T-cell (primary cell): ENCODE measurements at regions not wholly inside any gene's neighbourhood (a gene's known extent, or its start where the extent isn't known, plus 50 kb on each side); places are given as distances from the start of the nearest gene placed in this dataset.

ENCODE experiments used
- ATAC-seq, 4 experiments: fragments of 200-7000 bp in 3 of 4; fragments of 150-1000 bp in 1 of 4; cut with Tn5 transposase; replicated peaks in 1 of 4; 1 replicate in 3 of 4; 2 replicates in 1 of 4; pipeline ENCODE4 v1.10.0; 2021; ENCODE audit warnings: moderate library complexity in 3 of 4, mild to moderate bottlenecking in 2 of 4, moderate number of reproducible peaks in 1 of 4
- CTCF ChIA-PET, 2 donors: fragments of 300-600 bp; sonication (Branson Sonifier 250); formaldehyde crosslinking; loops; one replicate each; lab custom pipeline; 2022; ENCODE audit warnings: antibody characterized with exemption in 2 of 2; lab: Charles Lee
- POLR2A ChIA-PET, 2 donors: fragments of 300-600 bp; sonication (Branson Sonifier 250); formaldehyde crosslinking; loops; one replicate each; lab custom pipeline; 2022; ENCODE audit warnings: antibody characterized with exemption in 2 of 2; lab: Charles Lee
- DNase-seq, 35 experiments: peaks; one replicate each; pipeline versions ENCODE4 v3.0.0 to v3.0.0-alpha.2; 2013 to 2023
- H3K27ac ChIP-seq: one replicate; pipeline ENCODE4 v1.5.1; 2013; ENCODE audit warnings: low read length
- H3K27me3 ChIP-seq, 2 experiments: replicated peaks in 1 of 2; 1 replicate in 1 of 2; 2 replicates in 1 of 2; pipeline versions ENCODE4 v1.6.1 to v1.7.0; 2013; ENCODE audit warnings: low read length in 1 of 2, mixed read lengths in 1 of 2; ENCODE audit not compliant: control insufficient read depth in 2 of 2, insufficient read depth in 2 of 2; ENCODE audit errors: extremely low read depth in 1 of 2
- H3K36me3 ChIP-seq, 2 donors: 1 replicate in 1 of 2; 2 replicates in 1 of 2; pipeline versions ENCODE4 v1.6.1 to v1.7.0; 2013; ENCODE audit warnings: low read length in 1 of 2; ENCODE audit not compliant: control insufficient read depth in 2 of 2, insufficient read depth in 1 of 2; ENCODE audit errors: extremely low read depth in 1 of 2
- H3K4me1 ChIP-seq, 2 experiments: 1 replicate in 1 of 2; 2 replicates in 1 of 2; pipeline versions ENCODE4 v1.6.1 to v1.7.0; 2013; ENCODE audit warnings: low read length in 2 of 2, mixed read lengths in 1 of 2; ENCODE audit not compliant: insufficient read depth in 2 of 2, control insufficient read depth in 1 of 2; ENCODE audit errors: extremely low read depth in 1 of 2
- H3K4me3 ChIP-seq, 2 donors: 1 replicate in 1 of 2; 2 replicates in 1 of 2; pipeline versions ENCODE4 v1.5.1 to v1.7.0; 2013; ENCODE audit warnings: mild to moderate bottlenecking in 2 of 2, low read length in 1 of 2, moderate library complexity in 1 of 2; ENCODE audit not compliant: control insufficient read depth in 1 of 2; ENCODE audit errors: extremely low read depth in 1 of 2
- H3K9me3 ChIP-seq: 2 replicates; pipeline ENCODE4 v1.7.0; 2013
- H3K27ac Mint-ChIP-seq, 2 donors: one replicate each; pipeline ENCODE4 v1.8.0; 2020 to 2021; ENCODE audit warnings: mild to moderate bottlenecking in 2 of 2, mixed read lengths in 2 of 2
- H3K27me3 Mint-ChIP-seq, 2 donors: one replicate each; pipeline ENCODE4 v1.8.0; 2021 to 2022; ENCODE audit warnings: mixed read lengths in 2 of 2
- H3K36me3 Mint-ChIP-seq: one replicate; pipeline ENCODE4 v1.8.0; 2021; ENCODE audit warnings: mixed read lengths
- H3K4me1 Mint-ChIP-seq, 3 donors: one replicate each; pipeline ENCODE4 v1.8.0; 2020 to 2022; ENCODE audit warnings: mixed read lengths in 3 of 3, mild to moderate bottlenecking in 1 of 3
- H3K4me3 Mint-ChIP-seq, 3 donors: one replicate each; pipeline ENCODE4 v1.8.0; 2020 to 2022; ENCODE audit warnings: mild to moderate bottlenecking in 3 of 3, mixed read lengths in 3 of 3, moderate library complexity in 3 of 3
- H3K9me3 Mint-ChIP-seq, 3 donors: one replicate each; pipeline ENCODE4 v1.8.0; 2020 to 2022; ENCODE audit warnings: mixed read lengths in 3 of 3
- WGBS: methylation state at CpG from one replicate; pipeline ENCODE4 v1.1.5; 2013; ENCODE audit warnings: missing lambda C conversion rate; ENCODE audit not compliant: insufficient coverage; 5-methylcytosine and 5-hydroxymethylcytosine counted together

DNA sequence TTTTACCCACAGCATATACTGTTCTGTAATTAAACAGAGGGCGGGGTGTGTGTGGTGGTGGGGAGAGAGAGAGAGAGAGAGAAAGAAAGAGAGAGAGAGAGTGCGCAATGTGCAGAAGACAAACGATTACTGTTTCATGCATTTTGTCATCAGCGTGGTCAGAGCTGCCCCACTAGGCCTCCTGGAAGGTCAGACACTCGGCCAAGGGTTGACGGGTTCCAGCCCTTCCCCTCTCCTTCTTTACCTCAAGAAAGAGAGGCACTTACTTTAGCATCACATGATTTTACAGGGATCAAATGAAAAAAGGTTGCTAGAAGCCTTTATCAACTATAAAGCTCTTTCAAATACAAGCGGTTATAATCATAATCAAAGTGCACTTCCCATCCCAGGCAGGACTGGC lies 269.2 kb upstream of the SORL1-AS1 start:
- Histone ChIP-seq H3K9me3 (no peaks in the 10 kb centered on the region), H3K4me1 (peaks cover 0 to 5% of the 10 kb centered on the region in 2 experiments), H3K4me3 (peak overlapping the region in 1 of 2 donors; percentile 25), H3K27ac (no peak overlapping the region), H3K36me3 (no peaks in the 10 kb centered on the region), H3K27me3 (peaks cover 0 to 18% of the 10 kb centered on the region in 2 experiments)
- 93% methylated on average over 3 of the region's 7 CpGs for WGBS
- peaks cover 24 to 36% of the 10 kb centered on the region in 2 donors for H3K27me3 Mint-ChIP-seq
- no peaks in the 10 kb centered on the region for H3K36me3 Mint-ChIP-seq
- ChIA-PET POLR2A (no interaction called here), CTCF (no interaction called here)
- ATAC-seq, result no peak
- H3K4me3 Mint-ChIP-seq, result peak overlapping the region in 1 of 3 donors; percentile 4
- no peak overlapping the region for H3K27ac Mint-ChIP-seq
- no peak for DNase-seq
- peaks cover 0 to 8% (median 0%) of the 10 kb centered on the region in 3 donors for H3K9me3 Mint-ChIP-seq
- no peaks in the 10 kb centered on the region for H3K4me1 Mint-ChIP-seq

DNA sequence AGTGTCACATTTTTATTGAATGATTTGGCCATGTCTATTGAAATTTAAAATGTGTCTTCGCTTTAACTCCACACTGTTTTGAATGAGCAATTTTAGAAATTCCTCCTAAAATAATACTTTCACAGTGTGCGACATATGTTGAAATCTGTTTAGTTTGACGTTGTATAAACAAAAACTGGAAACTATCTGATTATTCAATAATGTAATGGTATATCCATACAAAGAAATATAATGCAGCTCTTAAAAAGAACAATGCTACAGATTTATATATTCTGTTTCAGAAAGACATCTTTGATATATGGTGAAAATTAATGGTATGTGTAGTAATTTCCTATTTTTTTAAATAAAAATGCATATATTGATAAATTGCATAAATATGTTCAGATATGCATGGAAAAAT lies 268.7 kb upstream of the SORL1-AS1 start:
- Histone ChIP-seq H3K27ac (no peak overlapping the region), H3K4me3 (no peak overlapping the region), H3K27me3 (peaks cover 0 to 18% of the 10 kb centered on the region in 2 experiments), H3K4me1 (peaks cover 0 to 5% of the 10 kb centered on the region in 2 experiments), H3K36me3 (no peaks in the 10 kb centered on the region), H3K9me3 (no peaks in the 10 kb centered on the region)
- ChIA-PET CTCF (no interaction called here), POLR2A (no interaction called here)
- Mint-ChIP-seq H3K4me1 (no peaks in the 10 kb centered on the region), H3K36me3 (no peaks in the 10 kb centered on the region), H3K4me3 (no peak overlapping the region), H3K27ac (no peak overlapping the region), H3K9me3 (peaks cover 0 to 8% (median 0%) of the 10 kb centered on the region in 3 donors), H3K27me3 (peaks cover 24 to 36% of the 10 kb centered on the region in 2 donors)
- WGBS, result no CpG with 5 or more reads among the region's 3 CpGs
- no peak for ATAC-seq
- no peak for DNase-seq

DNA sequence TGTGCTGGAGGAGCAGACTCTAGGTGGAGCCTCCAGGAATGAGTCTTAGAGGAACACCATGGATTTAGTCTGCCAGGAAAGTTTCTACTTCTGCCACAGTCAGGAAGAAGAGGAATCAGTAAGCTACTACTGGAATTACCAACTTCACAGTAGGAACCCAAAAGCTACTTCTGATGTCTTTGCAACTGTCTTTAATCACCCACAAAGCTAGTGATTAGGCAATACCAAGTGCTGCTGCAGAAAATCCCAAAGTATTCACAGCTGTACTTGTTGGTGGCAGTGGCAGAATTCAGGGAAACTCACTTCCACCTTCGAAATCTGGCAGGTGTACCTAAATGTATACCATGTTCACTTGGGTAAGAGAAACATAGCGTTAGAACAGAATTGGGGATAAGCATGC lies 264.5 kb upstream of the SORL1-AS1 start:
- Histone ChIP-seq H3K27ac (no peak overlapping the region), H3K27me3 (peaks cover 0 to 8% of the 10 kb centered on the region in 2 experiments), H3K4me3 (no peak overlapping the region), H3K4me1 (peaks cover 0 to under 1% of the 10 kb centered on the region in 2 experiments), H3K36me3 (no peaks in the 10 kb centered on the region), H3K9me3 (no peaks in the 10 kb centered on the region)
- Mint-ChIP-seq H3K9me3 (peaks cover 0 to 15% (median 0%) of the 10 kb centered on the region in 3 donors), H3K36me3 (no peaks in the 10 kb centered on the region), H3K4me1 (no peaks in the 10 kb centered on the region), H3K4me3 (no peak overlapping the region), H3K27me3 (peaks cover 17 to 41% of the 10 kb centered on the region in 2 donors), H3K27ac (no peak overlapping the region)
- DNase-seq (no peak), ATAC-seq (no peak)
- WGBS, result 81% methylated on average over 2 of the region's 2 CpGs
- POLR2A ChIA-PET, result no interaction called here
- CTCF ChIA-PET, result no interaction called here

DNA sequence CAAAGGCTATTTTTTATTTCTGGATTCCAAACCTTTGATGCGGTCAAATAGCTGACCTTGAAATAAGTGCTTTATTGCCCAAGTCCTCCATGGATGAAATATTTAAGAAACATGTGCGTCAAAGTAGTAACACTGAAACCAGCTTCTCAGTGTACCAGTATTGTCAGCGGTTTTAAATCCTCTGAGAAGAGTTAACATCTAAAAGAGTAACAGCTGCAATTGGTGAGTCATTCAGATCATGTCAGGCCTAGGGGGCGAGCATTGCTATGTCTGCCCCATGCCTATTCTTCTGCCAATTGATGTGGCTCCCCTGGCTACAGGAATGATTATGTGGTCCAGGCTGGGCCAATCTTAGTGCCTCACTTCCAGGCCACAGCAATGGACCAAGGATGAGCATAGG lies 263.3 kb upstream of the SORL1-AS1 start:
- H3K4me1 Mint-ChIP-seq, result no peaks in the 10 kb centered on the region
- H3K36me3 ChIP-seq, result no peaks in the 10 kb centered on the region
- H3K36me3 Mint-ChIP-seq, result no peaks in the 10 kb centered on the region
- no peaks in the 10 kb centered on the region for H3K4me1 ChIP-seq
- ChIA-PET CTCF (interaction anchor here in 1 of 2 donors (0.6 kb wide), 1 partner anchor 1090 kb away, joined by 3 read pairs; no protein-coding TSS in a partner anchor), POLR2A (no interaction called here)
- no peak for DNase-seq
- H3K4me3 Mint-ChIP-seq, result no peak overlapping the region
- H3K27ac Mint-ChIP-seq, result no peak overlapping the region
- no peaks in the 10 kb centered on the region for H3K9me3 ChIP-seq
- H3K27me3 Mint-ChIP-seq, result peaks cover 13 to 41% of the 10 kb centered on the region in 2 donors
- ATAC-seq, result no peak
- H3K4me3 ChIP-seq, result no peak overlapping the region
- no peak overlapping the region for H3K27ac ChIP-seq
- peaks cover 0 to 2% of the 10 kb centered on the region in 2 experiments for H3K27me3 ChIP-seq
- 75% methylated on average over 4 of the region's 4 CpGs for WGBS
- peaks cover 0 to 15% (median 0%) of the 10 kb centered on the region in 3 donors for H3K9me3 Mint-ChIP-seq

DNA sequence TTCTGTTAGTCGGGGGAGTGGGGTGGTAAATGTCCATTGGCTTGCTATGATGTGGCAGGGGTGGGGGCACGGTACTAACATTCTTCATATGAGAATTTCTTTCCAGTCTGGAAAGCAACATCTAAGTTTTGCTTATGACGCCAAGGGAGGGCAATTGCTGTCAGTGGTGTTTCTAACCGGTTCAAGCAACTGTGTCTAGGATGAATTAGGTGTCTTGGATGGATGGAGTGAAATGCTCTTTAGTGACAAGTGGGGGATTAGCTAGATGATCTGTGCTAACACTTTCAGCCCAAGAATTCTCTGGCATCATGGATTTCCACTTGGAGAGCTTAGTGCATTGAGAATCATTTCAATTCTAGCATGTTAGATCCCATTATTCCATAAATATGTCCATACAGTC lies 262.6 kb upstream of the SORL1-AS1 start:
- ATAC-seq, result no peak
- Histone ChIP-seq H3K4me1 (no peaks in the 10 kb centered on the region), H3K4me3 (no peak overlapping the region), H3K27ac (no peak overlapping the region), H3K36me3 (no peaks in the 10 kb centered on the region), H3K27me3 (peaks cover 0 to 2% of the 10 kb centered on the region in 2 experiments), H3K9me3 (no peaks in the 10 kb centered on the region)
- WGBS, result 85% methylated on average over 4 of the region's 4 CpGs
- H3K27ac Mint-ChIP-seq, result no peak overlapping the region
- ChIA-PET CTCF (interaction anchor here in 1 of 2 donors (0.6 kb wide), 1 partner anchor 1091 kb away, joined by 3 read pairs; no protein-coding TSS in a partner anchor), POLR2A (no interaction called here)
- no peak overlapping the region for H3K4me3 Mint-ChIP-seq
- H3K9me3 Mint-ChIP-seq, result peaks cover 0 to 12% (median 0%) of the 10 kb centered on the region in 3 donors
- H3K27me3 Mint-ChIP-seq, result peaks cover 10 to 37% of the 10 kb centered on the region in 2 donors
- no peaks in the 10 kb centered on the region for H3K36me3 Mint-ChIP-seq
- no peaks in the 10 kb centered on the region for H3K4me1 Mint-ChIP-seq
- no peak for DNase-seq

DNA sequence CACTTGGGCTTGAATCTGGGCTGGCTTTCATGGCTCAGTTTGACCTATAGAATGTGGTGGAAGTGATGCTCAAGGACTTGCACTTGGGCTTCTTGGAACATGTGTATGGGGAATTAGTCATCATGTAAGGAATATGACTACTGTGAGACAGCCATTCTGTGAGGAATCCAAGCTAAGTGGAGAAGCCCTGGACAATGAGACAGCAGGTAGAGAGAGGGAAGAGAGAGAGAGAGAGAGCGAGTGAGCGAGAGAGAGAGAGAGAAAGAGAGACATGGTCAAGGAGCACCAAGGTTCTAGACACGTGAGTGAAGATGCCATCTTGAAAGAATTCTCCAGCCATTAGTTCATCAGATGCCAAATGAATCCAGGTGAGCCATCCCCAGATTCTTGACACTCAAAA lies 261.6 kb upstream of the SORL1-AS1 start:
- Mint-ChIP-seq H3K27me3 (peaks cover 1 to 27% of the 10 kb centered on the region in 2 donors), H3K36me3 (no peaks in the 10 kb centered on the region), H3K9me3 (peaks cover 0 to 8% (median 0%) of the 10 kb centered on the region in 3 donors), H3K27ac (no peak overlapping the region), H3K4me3 (no peak overlapping the region), H3K4me1 (no peaks in the 10 kb centered on the region)
- H3K27me3 ChIP-seq, result peaks cover 0 to 2% of the 10 kb centered on the region in 2 experiments
- ATAC-seq, result no peak
- no peak overlapping the region for H3K27ac ChIP-seq
- no peak for DNase-seq
- H3K4me3 ChIP-seq, result no peak overlapping the region
- no peaks in the 10 kb centered on the region for H3K4me1 ChIP-seq
- H3K9me3 ChIP-seq, result no peaks in the 10 kb centered on the region
- ChIA-PET POLR2A (no interaction called here), CTCF (no interaction called here)
- WGBS, result no CpG with 5 or more reads among the region's 3 CpGs
- H3K36me3 ChIP-seq, result no peaks in the 10 kb centered on the region
